Psoas muscle (tissue), 7 donors: ENCODE measurements at regions not wholly inside any gene's neighbourhood (a gene's known extent, or its start where the extent isn't known, plus 50 kb on each side); places are given as distances from the start of the nearest gene placed in this dataset.

Experiments
- ATAC-seq, 4 donors: fragments of 200-7000 bp; cut with Tn5 transposase; one replicate each; pipeline ENCODE4 v1.9.1; 2020; ENCODE audit warnings: moderate library complexity in 3 of 4, mild to moderate bottlenecking in 2 of 4
- DNase-seq, 2 donors: peaks; one replicate each; pipeline ENCODE4 v3.0.0-alpha.2; 2020
- H3K27ac ChIP-seq: fragments of 200-600 bp; one replicate; pipeline ENCODE4 v1.8.0; 2022
- H3K27me3 ChIP-seq, 3 donors: fragments of 200-600 bp in 1 of 3; one replicate each; pipeline versions ENCODE4 v1.6.1 to v1.8.0; 2013 to 2022; ENCODE audit warnings: low read length in 2 of 3, mild to moderate bottlenecking in 2 of 3, moderate library complexity in 1 of 3; ENCODE audit not compliant: insufficient read depth in 3 of 3
- H3K36me3 ChIP-seq, 2 donors: fragments of 200-600 bp in 1 of 2; one replicate each; pipeline versions ENCODE4 v1.6.1 to v1.8.0; 2013 to 2022; ENCODE audit warnings: low read depth in 1 of 2, mild to moderate bottlenecking in 1 of 2, moderate library complexity in 1 of 2; ENCODE audit not compliant: insufficient read depth in 1 of 2
- H3K4me1 ChIP-seq: fragments of 200-600 bp; one replicate; pipeline ENCODE4 v1.8.0; 2022
- H3K4me3 ChIP-seq: fragments of 200-600 bp; one replicate; pipeline ENCODE4 v1.8.0; 2022; ENCODE audit warnings: mild to moderate bottlenecking
- H3K9me3 ChIP-seq: fragments of 200-600 bp; one replicate; pipeline ENCODE4 v1.8.0; 2022
- WGBS, 3 donors: extraction: QIAGEN DNeasy Blood & Tissue Kit; methylation state at CpG; one replicate each; pipeline versions ENCODE4 v1.1.6 to v1.1.7; 2013; 5-methylcytosine and 5-hydroxymethylcytosine counted together
- intact Hi-C, 2 donors: fragments of 100-400 bp; cut with DNase I; formaldehyde crosslinking; loops; one replicate each; pipeline versions ENCODE4 v1.11.0 to v1.14.2; 2022
- TF ChIP-seq, protein P1 (sequence below): fragments of 200-600 bp; IDR thresholded peaks from one replicate; pipeline ENCODE4 v1.8.0; 2022; ENCODE audit warnings: antibody characterized with exemption
- donor health status: healthy with polysubstance abuse.
- donor health status: DM: no; HTN: no; CAD: no; lungs with moderate emphysema.
- donor health status: Bipolar disorder and iron deficiency.
- donor health status: healthy.
- donor health status: DM: yes; HTN: yes; CAD: no.
- donor health status: DM: no; HTN: no; CAD: no.
- donor health status: DM: yes; HTN: yes; CAD: no.

DNA sequence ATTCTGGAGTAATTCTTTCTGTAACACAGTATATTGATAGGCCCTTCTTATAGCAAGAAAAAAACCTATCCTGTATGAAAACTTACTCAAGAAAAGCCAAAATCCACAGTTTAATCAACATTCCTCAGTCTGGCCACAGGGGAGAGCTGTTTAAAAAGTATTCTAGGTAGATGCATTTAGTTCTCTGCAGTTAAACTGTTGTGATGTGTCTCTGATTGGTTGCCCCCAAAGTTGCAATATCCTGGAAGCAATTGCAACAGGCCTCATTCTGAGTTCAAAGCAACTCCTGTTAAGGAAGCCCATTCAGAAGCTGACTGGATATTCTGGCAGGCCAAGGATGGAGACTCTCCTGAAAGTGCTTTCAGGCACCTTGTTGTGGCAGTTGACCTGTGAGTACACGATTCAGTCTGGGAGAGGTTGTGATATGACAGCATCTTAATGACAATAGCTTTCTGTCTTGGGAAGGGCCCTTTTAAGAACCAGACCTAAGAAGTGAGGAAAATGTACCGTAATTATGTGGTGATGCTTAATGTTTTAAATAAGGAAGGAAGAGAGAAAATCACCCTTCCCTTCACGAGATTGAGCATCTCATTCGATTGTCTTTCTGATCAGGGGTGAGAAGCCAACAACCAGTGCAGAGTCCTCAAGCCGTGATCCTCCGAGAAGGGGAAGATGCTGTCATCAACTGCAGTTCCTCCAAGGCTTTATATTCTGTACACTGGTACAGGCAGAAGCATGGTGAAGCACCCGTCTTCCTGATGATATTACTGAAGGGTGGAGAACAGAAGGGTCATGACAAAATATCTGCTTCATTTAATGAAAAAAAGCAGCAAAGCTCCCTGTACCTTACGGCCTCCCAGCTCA is 420.7 kb downstream of the DAD1 start:
- ATAC-seq = no peak

DNA sequence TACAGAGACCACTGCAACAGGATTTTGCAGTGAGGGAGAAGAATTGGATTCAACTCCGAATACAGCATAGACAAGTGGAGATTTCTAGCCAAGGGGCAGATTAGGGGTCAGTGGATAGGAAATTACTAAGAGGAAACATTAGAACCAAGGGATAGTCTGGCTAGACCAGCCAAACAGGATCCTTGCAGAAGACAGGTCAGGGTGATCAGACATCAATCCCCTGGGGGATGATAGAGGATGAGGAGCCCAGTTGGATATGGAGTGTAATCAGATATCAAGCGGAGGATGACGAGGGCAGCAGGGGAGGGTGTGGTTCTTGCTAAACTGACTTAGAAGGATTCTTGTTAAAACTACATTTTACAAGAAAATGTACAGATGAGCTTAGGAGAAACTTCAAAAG is 424.4 kb downstream of the DAD1 start:
- 32 to 51% (median 46%) methylated on average over 3 of the region's 3 CpGs for WGBS, 3 donors
- Histone ChIP-seq H3K4me3 (no peak overlapping the region), H3K9me3 (no peaks in the 10 kb centered on the region), H3K36me3 (no peaks in the 10 kb centered on the region), H3K27me3 (no peaks in the 10 kb centered on the region), H3K4me1 (no peaks in the 10 kb centered on the region), H3K27ac (no peak overlapping the region)
- ATAC-seq (no peak), DNase-seq (no peak)
- TF ChIP-seq, protein P1, sequence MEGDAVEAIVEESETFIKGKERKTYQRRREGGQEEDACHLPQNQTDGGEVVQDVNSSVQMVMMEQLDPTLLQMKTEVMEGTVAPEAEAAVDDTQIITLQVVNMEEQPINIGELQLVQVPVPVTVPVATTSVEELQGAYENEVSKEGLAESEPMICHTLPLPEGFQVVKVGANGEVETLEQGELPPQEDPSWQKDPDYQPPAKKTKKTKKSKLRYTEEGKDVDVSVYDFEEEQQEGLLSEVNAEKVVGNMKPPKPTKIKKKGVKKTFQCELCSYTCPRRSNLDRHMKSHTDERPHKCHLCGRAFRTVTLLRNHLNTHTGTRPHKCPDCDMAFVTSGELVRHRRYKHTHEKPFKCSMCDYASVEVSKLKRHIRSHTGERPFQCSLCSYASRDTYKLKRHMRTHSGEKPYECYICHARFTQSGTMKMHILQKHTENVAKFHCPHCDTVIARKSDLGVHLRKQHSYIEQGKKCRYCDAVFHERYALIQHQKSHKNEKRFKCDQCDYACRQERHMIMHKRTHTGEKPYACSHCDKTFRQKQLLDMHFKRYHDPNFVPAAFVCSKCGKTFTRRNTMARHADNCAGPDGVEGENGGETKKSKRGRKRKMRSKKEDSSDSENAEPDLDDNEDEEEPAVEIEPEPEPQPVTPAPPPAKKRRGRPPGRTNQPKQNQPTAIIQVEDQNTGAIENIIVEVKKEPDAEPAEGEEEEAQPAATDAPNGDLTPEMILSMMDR = no peak
- intact Hi-C loops = no loop called here

More for the DNA sequence above, 420.7 kb downstream of the DAD1 start:
- WGBS, 3 donors = 77 to 84% (median 82%) methylated on average over 8 of the region's 8 CpGs
- intact Hi-C loops = no loop called here
- no peak for DNase-seq
- Histone ChIP-seq H3K36me3 (no peaks in the 10 kb centered on the region), H3K4me3 (no peak overlapping the region), H3K4me1 (no peaks in the 10 kb centered on the region), H3K9me3 (no peaks in the 10 kb centered on the region), H3K27me3 (no peaks in the 10 kb centered on the region), H3K27ac (no peak overlapping the region)
- TF ChIP-seq, protein P1 = no peak

GRCh38 chr14:22163051-22163450 is 426.0 kb downstream of the DAD1 start:
- TF ChIP-seq, protein P1 = no peak
- intact Hi-C loops = no loop called here
- no peaks in the 10 kb centered on the region for H3K4me1 ChIP-seq
- H3K9me3 ChIP-seq = no peaks in the 10 kb centered on the region
- H3K27me3 ChIP-seq = no peaks in the 10 kb centered on the region
- H3K4me3 ChIP-seq = no peak overlapping the region
- H3K36me3 ChIP-seq = no peaks in the 10 kb centered on the region
- no peak overlapping the region for H3K27ac ChIP-seq
- no peak for DNase-seq
- ATAC-seq = no peak

GRCh38 chr14:22159957-22160356 is 429.1 kb downstream of the DAD1 start:
- TF ChIP-seq, protein P1 = no peak
- Histone ChIP-seq H3K27ac (no peak overlapping the region), H3K36me3 (no peaks in the 10 kb centered on the region), H3K4me3 (no peak overlapping the region), H3K27me3 (no peaks in the 10 kb centered on the region), H3K9me3 (no peaks in the 10 kb centered on the region), H3K4me1 (no peaks in the 10 kb centered on the region)
- ATAC-seq (peak in 1 of 4 donors; percentile 73), DNase-seq (no peak)
- intact Hi-C loops = no loop called here
- WGBS, 3 donors = 35 to 49% (median 45%) methylated on average over 2 of the region's 2 CpGs

DNA sequence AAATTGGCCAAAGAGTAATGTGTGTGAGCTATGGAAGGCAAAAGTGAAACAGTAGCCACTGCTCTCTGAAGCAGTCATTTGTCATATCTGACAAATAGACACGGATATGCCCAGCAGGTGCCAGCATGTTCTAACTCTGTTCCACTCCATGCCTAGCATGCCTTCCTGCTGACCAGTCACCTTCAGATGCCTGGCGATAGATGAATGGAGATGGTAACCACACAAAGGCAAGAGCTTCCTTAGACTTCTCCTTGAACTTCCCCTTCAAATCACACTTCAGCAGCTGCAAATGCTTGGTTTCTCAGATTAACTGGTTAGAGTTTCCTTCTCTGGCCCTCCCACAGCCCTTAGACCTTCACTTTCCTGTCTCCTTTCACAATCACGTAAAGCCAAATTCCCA is 429.9 kb downstream of the DAD1 start:
- TF ChIP-seq, protein P1 = no peak
- no peaks in the 10 kb centered on the region for H3K36me3 ChIP-seq
- DNase-seq (no peak), ATAC-seq (peak in 2 of 4 donors; percentile 63 to 97)
- WGBS, 3 donors = 44 to 54% (median 46%) methylated on average over 3 of the region's 3 CpGs
- H3K27ac ChIP-seq = no peak overlapping the region
- no peaks in the 10 kb centered on the region for H3K4me1 ChIP-seq
- intact Hi-C loops = no loop called here
- no peaks in the 10 kb centered on the region for H3K27me3 ChIP-seq
- H3K4me3 ChIP-seq = no peak overlapping the region
- no peaks in the 10 kb centered on the region for H3K9me3 ChIP-seq
